ENCODE measurements at regions not wholly inside any gene's neighbourhood (a gene's known extent, or its start where the extent isn't known, plus 50 kb on each side); places are given as distances from the start of the nearest gene placed in this dataset.

- intact Hi-C loops (cut with DNase I), result no loop called here
- DNase-seq (no peak), ATAC-seq (ENCODE audit: poor library complexity) (no peak)
These were observed 202.1 kb upstream of the DPH6 start for GRCh38 chr15:35748105-35748504.

- DNase-seq (no peak), ATAC-seq (ENCODE audit: poor library complexity) (no peak)
- intact Hi-C loops (cut with DNase I), result no loop called here
These were observed 204.1 kb upstream of the DPH6 start for GRCh38 chr15:35750051-35750450.

GRCh38 chr15:35751413-35752133 is 205.6 kb upstream of the DPH6 start:
- intact Hi-C loops (cut with DNase I), result no loop called here
- DNase-seq (peak; percentile 57), ATAC-seq (ENCODE audit: poor library complexity) (peak; percentile 88)

- DNase-seq (no peak), ATAC-seq (ENCODE audit: poor library complexity) (no peak)
- intact Hi-C loops (cut with DNase I), result no loop called here
These were observed 206.1 kb upstream of the DPH6 start for GRCh38 chr15:35752134-35752466.

GRCh38 chr15:35753486-35753885 is 207.5 kb upstream of the DPH6 start:
- peak; percentile 75 for ATAC-seq (ENCODE audit: poor library complexity)
- DNase-seq, result no peak
- intact Hi-C loops (cut with DNase I), result no loop called here

GRCh38 chr15:35755237-35755802 is 209.4 kb upstream of the DPH6 start:
- intact Hi-C loops (cut with DNase I), result no loop called here
- ATAC-seq (ENCODE audit: poor library complexity) (no peak), DNase-seq (no peak)

- DNase-seq, result no peak
- intact Hi-C loops (cut with DNase I), result no loop called here
- no peak for ATAC-seq (ENCODE audit: poor library complexity)
These were observed 210.7 kb upstream of the DPH6 start for GRCh38 chr15:35756623-35757022.

- DNase-seq, result no peak
- ATAC-seq (ENCODE audit: poor library complexity), result no peak
- intact Hi-C loops (cut with DNase I), result no loop called here
These were observed 211.4 kb upstream of the DPH6 start for GRCh38 chr15:35757361-35757760.

- intact Hi-C loops (cut with DNase I), result no loop called here
- no peak for DNase-seq
These were observed 211.8 kb upstream of the DPH6 start for GRCh38 chr15:35757765-35758164.

GRCh38 chr15:35764661-35765519 is 218.9 kb upstream of the DPH6 start:
- intact Hi-C loops (cut with DNase I), result no loop called here
- no peak for ATAC-seq (ENCODE audit: poor library complexity)
- no peak for DNase-seq

More at GRCh38 chr15:35757765-35758164, 211.8 kb upstream of the DPH6 start:
- no peak for ATAC-seq (ENCODE audit: poor library complexity)

GRCh38 chr15:35768949-35769348 is 223.0 kb upstream of the DPH6 start:
- intact Hi-C loops (cut with DNase I), result no loop called here
- no peak for ATAC-seq (ENCODE audit: poor library complexity)

GRCh38 chr15:35769656-35770055 is 223.7 kb upstream of the DPH6 start:
- intact Hi-C loops (cut with DNase I), result no loop called here
- DNase-seq (no peak), ATAC-seq (ENCODE audit: poor library complexity) (no peak)

More at GRCh38 chr15:35768949-35769348, 223.0 kb upstream of the DPH6 start:
- no peak for DNase-seq

- no peak for DNase-seq
- intact Hi-C loops (cut with DNase I), result no loop called here
- no peak for ATAC-seq (ENCODE audit: poor library complexity)
These were observed 225.9 kb upstream of the DPH6 start for GRCh38 chr15:35771746-35772442.

- DNase-seq (no peak), ATAC-seq (ENCODE audit: poor library complexity) (no peak)
- intact Hi-C loops (cut with DNase I), result no loop called here
These were observed 228.7 kb upstream of the DPH6 start for GRCh38 chr15:35774653-35775052.

GRCh38 chr15:35775471-35775870 is 229.5 kb upstream of the DPH6 start:
- ATAC-seq (ENCODE audit: poor library complexity) (no peak), DNase-seq (no peak)
- intact Hi-C loops (cut with DNase I), result no loop called here

- ATAC-seq (ENCODE audit: poor library complexity), result no peak
- no peak for DNase-seq
- intact Hi-C loops (cut with DNase I), result no loop called here
These were observed 231.1 kb upstream of the DPH6 start for GRCh38 chr15:35777061-35777460.

GRCh38 chr15:35783203-35783602 is 237.2 kb upstream of the DPH6 start:
- DNase-seq (no peak), ATAC-seq (ENCODE audit: poor library complexity) (no peak)
- intact Hi-C loops (cut with DNase I), result no loop called here

GRCh38 chr15:35784745-35785144 is 238.8 kb upstream of the DPH6 start:
- intact Hi-C loops (cut with DNase I), result no loop called here
- no peak for DNase-seq
- no peak for ATAC-seq (ENCODE audit: poor library complexity)

GRCh38 chr15:35810007-35810406 is 264.0 kb upstream of the DPH6 start:
- intact Hi-C loops (cut with DNase I), result no loop called here
- ATAC-seq (ENCODE audit: poor library complexity) (no peak), DNase-seq (no peak)

Data from Right ventricle myocardium superior (tissue), 1 donor.